ENCODE measurements at regions not wholly inside any gene's neighbourhood (a gene's known extent, or its start where the extent isn't known, plus 50 kb on each side); places are given as distances from the start of the nearest gene placed in this dataset.

- no peak for TF ChIP-seq POLR2A (IDR thresholded peaks at IDR 0.05; ENCODE audit: low read length)
- no peak for TF ChIP-seq GATA1 (IDR thresholded peaks at IDR 0.05; ENCODE audit: low read depth, low read length)
Observed at GRCh38 chr16:22977294-22977697, 163.3 kb downstream of the HS3ST2 start.
